Renal cortex interstitium (tissue), 11 donors: ENCODE measurements at regions not wholly inside any gene's neighbourhood (a gene's known extent, or its start where the extent isn't known, plus 50 kb on each side); places are given as distances from the start of the nearest gene placed in this dataset.
"Not testable (repeated sequence)": the region's sequence is repeated elsewhere in the genome, so short reads cannot be mapped to it uniquely, and the experiment has no call there.

Experiments
- DNase-seq, 11 donors: peaks; one replicate each; pipeline ENCODE4 v3.0.0-alpha.2; 2013; ENCODE audit warnings: low read depth in 9 of 11, low spot score in 4 of 11; ENCODE audit errors: extremely low read depth in 1 of 11

DNA sequence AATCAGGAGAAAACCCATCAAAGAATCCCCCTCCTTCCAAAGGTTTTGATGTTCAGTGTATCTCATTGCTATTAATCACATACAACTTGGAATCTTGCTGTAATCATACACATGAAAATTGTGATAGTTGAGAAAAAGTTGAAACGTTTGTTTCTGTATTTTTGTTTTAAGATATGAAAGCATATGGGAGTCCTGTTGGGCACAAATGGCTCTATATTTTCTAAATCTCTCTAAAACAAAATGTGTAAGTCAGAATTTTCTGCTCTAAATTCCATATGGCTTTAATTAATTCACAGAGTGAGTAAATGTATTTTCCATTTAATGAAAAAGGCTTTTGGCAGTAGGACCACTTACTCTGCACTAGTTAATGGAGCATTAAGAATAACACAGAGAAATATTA is 140.2 kb downstream of the MOSPD2 start:
- no peak for DNase-seq

DNA sequence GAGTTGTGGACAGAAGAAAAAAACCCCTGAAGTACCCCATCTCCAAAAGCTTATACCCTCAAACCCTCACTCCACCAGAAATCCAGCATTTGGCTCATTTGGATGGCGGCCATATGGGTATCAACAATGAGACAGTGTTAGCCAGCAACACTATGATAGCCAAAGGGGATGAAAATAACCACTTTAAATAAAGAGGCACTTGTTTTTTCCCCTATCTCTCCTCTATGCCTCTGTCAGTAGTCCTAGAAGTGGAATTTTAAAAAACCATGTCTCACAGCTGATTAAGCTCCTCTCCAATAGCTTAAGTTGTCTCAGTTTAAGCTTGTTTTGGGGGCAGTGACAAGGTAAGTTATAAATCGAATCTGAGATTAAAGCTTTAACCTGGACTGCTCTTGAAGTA is 124.0 kb downstream of the MOSPD2 start:
- no peak for DNase-seq

DNA sequence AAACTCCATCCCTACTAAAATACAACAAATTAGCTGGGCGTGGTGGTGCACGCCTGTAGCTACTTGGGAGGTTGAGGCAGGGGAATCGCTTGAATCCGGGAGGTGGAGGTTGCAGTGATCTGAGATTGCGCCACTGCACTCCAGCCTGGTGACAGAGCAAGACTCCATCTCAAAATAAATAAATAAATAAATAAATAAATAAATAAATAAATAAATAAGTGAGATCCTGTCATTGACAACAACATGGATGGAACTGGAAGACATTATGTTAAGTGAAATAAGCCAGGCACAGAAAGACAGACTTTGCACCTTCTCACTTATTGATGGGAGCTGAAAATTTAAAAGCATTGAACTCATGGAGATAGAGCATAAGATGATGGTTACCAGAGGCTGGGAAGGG is 111.2 kb downstream of the MOSPD2 start:
- not testable (repeated sequence) for DNase-seq
